HG03135 (cell line): ENCODE measurements at regions not wholly inside any gene's neighbourhood (a gene's known extent, or its start where the extent isn't known, plus 50 kb on each side); places are given as distances from the start of the nearest gene placed in this dataset.

Source experiments
- ATAC-seq: cut with Tn5 transposase; IDR thresholded peaks from one replicate; pipeline ENCODE4 v1.9.1; 2021; ENCODE audit warnings: mild to moderate bottlenecking, moderate library complexity; ENCODE audit not compliant: unreplicated experiment

GRCh38 chr17:72360386-72360940 is 239.6 kb downstream of the SOX9 start:
- no peak for ATAC-seq

GRCh38 chr17:72361892-72362291 is 241.1 kb downstream of the SOX9 start:
- ATAC-seq, result no peak

- no peak for ATAC-seq
These were observed 241.7 kb downstream of the SOX9 start for GRCh38 chr17:72362376-72363088.

- no peak for ATAC-seq
These were observed 242.3 kb downstream of the SOX9 start for GRCh38 chr17:72363089-72363610.

- ATAC-seq, result no peak
These were observed 245.1 kb downstream of the SOX9 start for GRCh38 chr17:72365857-72366414.

GRCh38 chr17:72366626-72367025 is 245.8 kb downstream of the SOX9 start:
- no peak for ATAC-seq

- ATAC-seq, result no peak
These were observed 247.4 kb downstream of the SOX9 start for GRCh38 chr17:72368191-72368590.

GRCh38 chr17:72369366-72369765 is 248.5 kb downstream of the SOX9 start:
- ATAC-seq, result no peak

- ATAC-seq, result no peak
These were observed 250.0 kb downstream of the SOX9 start for GRCh38 chr17:72370819-72371218.

- ATAC-seq, result no peak
These were observed 251.4 kb downstream of the SOX9 start for GRCh38 chr17:72372185-72372584.

- ATAC-seq, result no peak
These were observed 253.3 kb downstream of the SOX9 start for GRCh38 chr17:72373910-72374741.

- ATAC-seq, result no peak
These were observed 255.9 kb downstream of the SOX9 start for GRCh38 chr17:72376526-72377345.

- no peak for ATAC-seq
These were observed 257.9 kb downstream of the SOX9 start for GRCh38 chr17:72378414-72379390.

GRCh38 chr17:72379516-72379915 is 258.7 kb downstream of the SOX9 start:
- no peak for ATAC-seq

GRCh38 chr17:72380120-72380519 is 259.3 kb downstream of the SOX9 start:
- no peak for ATAC-seq

- no peak for ATAC-seq
These were observed 259.9 kb downstream of the SOX9 start for GRCh38 chr17:72380737-72381136.

GRCh38 chr17:72381597-72382397 is 261.0 kb downstream of the SOX9 start:
- no peak for ATAC-seq

- ATAC-seq, result no peak
These were observed 262.3 kb downstream of the SOX9 start for GRCh38 chr17:72382971-72383722.
